Endodermal cell (in vitro differentiated cells): ENCODE measurements at regions not wholly inside any gene's neighbourhood (a gene's known extent, or its start where the extent isn't known, plus 50 kb on each side); places are given as distances from the start of the nearest gene placed in this dataset.

Experiments used
- DNase-seq: peaks from one replicate; pipeline ENCODE4 v3.0.0-alpha.2; 2017
- H3K27ac ChIP-seq: 2 replicates; pipeline ENCODE4 v1.5.1; 2013; ENCODE audit warnings: mild to moderate bottlenecking, low read depth, low read length, moderate library complexity
- H3K27me3 ChIP-seq: 2 replicates; pipeline ENCODE4 v1.6.1; 2013; ENCODE audit warnings: mild to moderate bottlenecking, low read length, moderate library complexity; ENCODE audit not compliant: insufficient read depth, control insufficient read depth, poor library complexity, severe bottlenecking
- H3K36me3 ChIP-seq: 2 replicates; pipeline ENCODE4 v1.7.0; 2013; ENCODE audit warnings: mild to moderate bottlenecking, low read length, moderate library complexity; ENCODE audit not compliant: control insufficient read depth, insufficient read depth
- H3K4me1 ChIP-seq: one replicate; pipeline ENCODE4 v1.7.0; 2013; ENCODE audit warnings: low read length; ENCODE audit not compliant: control insufficient read depth, insufficient read depth
- H3K4me3 ChIP-seq: 2 replicates; pipeline ENCODE4 v1.5.1; 2013; ENCODE audit warnings: mild to moderate bottlenecking, low read length, moderate library complexity
- H3K9ac ChIP-seq: 2 replicates; pipeline ENCODE4 v1.6.1; 2013; ENCODE audit warnings: mild to moderate bottlenecking, low read length, moderate library complexity; ENCODE audit not compliant: poor library complexity, severe bottlenecking; ENCODE audit errors: extremely low read depth
- H3K9me3 ChIP-seq: 2 replicates; pipeline ENCODE4 v1.6.1; 2013; ENCODE audit warnings: mild to moderate bottlenecking, low read length, moderate library complexity; ENCODE audit not compliant: control insufficient read depth
- H3K27ac Mint-ChIP-seq: 2 replicates; pipeline ENCODE4 v1.8.0; 2020; ENCODE audit warnings: mixed read lengths
- H3K27me3 Mint-ChIP-seq: 2 replicates; pipeline ENCODE4 v1.8.0; 2021; ENCODE audit warnings: mild to moderate bottlenecking, mixed read lengths; ENCODE audit not compliant: insufficient read depth
- H3K36me3 Mint-ChIP-seq: 2 replicates; pipeline ENCODE4 v1.8.0; 2020; ENCODE audit warnings: low read depth, mixed read lengths
- H3K4me1 Mint-ChIP-seq: 2 replicates; pipeline ENCODE4 v1.8.0; 2020; ENCODE audit warnings: mixed read lengths
- H3K4me3 Mint-ChIP-seq: 2 replicates; pipeline ENCODE4 v1.8.0; 2020; ENCODE audit warnings: mild to moderate bottlenecking, moderate library complexity, mixed read lengths
- H3K9me3 Mint-ChIP-seq: 2 replicates; pipeline ENCODE4 v1.8.0; 2020; ENCODE audit warnings: mild to moderate bottlenecking, mixed read lengths
- WGBS, 2 experiments: methylation state at CpG; one replicate each; pipeline versions ENCODE4 v1.1.5 to v1.1.7; 2013; ENCODE audit warnings: missing lambda C conversion rate in 2 of 2, mixed read lengths in 1 of 2; ENCODE audit not compliant: insufficient coverage in 1 of 2, insufficient read length in 1 of 2; 5-methylcytosine and 5-hydroxymethylcytosine counted together
- TF ChIP-seq, protein P1 (sequence below): fragments of 200-600 bp; sonication (generic); conservative IDR thresholded peaks from 2 replicates; pipeline ENCODE4 v1.5.0; 2021; ENCODE audit warnings: antibody characterized with exemption, mild to moderate bottlenecking

DNA sequence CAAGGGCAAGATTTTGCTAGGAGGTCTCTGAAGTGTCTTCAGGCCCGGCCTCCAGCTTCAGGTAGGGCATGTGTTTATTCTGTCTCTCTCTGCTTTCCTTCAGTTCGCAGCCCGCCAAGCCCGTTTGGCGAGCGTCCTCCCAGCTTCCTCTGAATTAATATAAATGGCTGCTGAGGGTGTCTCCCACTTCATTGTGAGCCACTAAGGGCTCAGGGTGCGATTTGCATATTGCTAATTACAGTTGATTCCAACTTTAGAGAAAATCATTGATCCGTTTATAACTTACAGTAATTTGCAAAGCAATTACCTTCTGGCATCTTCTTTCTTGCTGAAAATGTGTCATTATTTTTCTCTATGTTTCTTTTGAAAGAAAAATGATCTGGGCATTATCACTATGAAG is 128.3 kb upstream of the SORCS3 start:
- Histone ChIP-seq H3K27ac (no peak overlapping the region), H3K36me3 (no peaks in the 10 kb centered on the region), H3K9ac (no peak overlapping the region), H3K4me1 (peaks cover 4% of the 10 kb centered on the region), H3K4me3 (no peak overlapping the region), H3K27me3 (no peaks in the 10 kb centered on the region), H3K9me3 (no peaks in the 10 kb centered on the region)
- no peak overlapping the region for H3K27ac Mint-ChIP-seq
- no peak for DNase-seq
- no peaks in the 10 kb centered on the region for H3K36me3 Mint-ChIP-seq
- TF ChIP-seq, protein P1, sequence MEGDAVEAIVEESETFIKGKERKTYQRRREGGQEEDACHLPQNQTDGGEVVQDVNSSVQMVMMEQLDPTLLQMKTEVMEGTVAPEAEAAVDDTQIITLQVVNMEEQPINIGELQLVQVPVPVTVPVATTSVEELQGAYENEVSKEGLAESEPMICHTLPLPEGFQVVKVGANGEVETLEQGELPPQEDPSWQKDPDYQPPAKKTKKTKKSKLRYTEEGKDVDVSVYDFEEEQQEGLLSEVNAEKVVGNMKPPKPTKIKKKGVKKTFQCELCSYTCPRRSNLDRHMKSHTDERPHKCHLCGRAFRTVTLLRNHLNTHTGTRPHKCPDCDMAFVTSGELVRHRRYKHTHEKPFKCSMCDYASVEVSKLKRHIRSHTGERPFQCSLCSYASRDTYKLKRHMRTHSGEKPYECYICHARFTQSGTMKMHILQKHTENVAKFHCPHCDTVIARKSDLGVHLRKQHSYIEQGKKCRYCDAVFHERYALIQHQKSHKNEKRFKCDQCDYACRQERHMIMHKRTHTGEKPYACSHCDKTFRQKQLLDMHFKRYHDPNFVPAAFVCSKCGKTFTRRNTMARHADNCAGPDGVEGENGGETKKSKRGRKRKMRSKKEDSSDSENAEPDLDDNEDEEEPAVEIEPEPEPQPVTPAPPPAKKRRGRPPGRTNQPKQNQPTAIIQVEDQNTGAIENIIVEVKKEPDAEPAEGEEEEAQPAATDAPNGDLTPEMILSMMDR: no peak
- H3K4me3 Mint-ChIP-seq: no peak overlapping the region
- H3K9me3 Mint-ChIP-seq: no peaks in the 10 kb centered on the region
- 85 to 88% methylated on average over 7 to 8 of the region's 8 CpGs for WGBS, 2 experiments
- H3K27me3 Mint-ChIP-seq: no peaks in the 10 kb centered on the region
- H3K4me1 Mint-ChIP-seq: peaks cover 16% of the 10 kb centered on the region

DNA sequence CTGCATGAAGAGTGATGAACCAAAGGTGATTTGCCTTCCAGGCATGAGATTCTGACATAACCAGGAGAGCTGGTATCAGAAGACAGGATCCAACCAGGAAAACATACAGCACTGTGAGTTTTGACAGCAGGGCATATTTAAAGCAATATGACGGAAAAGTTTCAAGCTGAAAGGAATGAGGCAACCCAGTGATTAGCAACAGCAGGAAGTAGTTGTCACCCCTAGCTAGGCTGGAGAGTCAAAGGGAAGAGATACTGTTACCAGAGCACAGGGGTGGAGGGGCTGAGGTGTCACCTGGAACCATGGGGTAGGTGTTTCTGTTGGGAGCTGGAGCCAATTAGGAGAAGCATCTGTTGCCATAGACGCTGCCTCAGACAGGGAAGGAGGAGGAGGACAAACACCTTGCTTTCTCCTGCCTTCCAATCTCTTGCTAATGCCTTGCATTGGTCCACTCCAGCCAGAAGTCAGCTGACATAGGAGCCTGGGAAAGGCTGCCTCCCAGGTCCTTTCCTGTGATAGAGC is 125.4 kb upstream of the SORCS3 start:
- WGBS, 2 experiments: 0 to 39% methylated on average over 1 to 2 of the region's 2 CpGs
- H3K27ac ChIP-seq: no peak overlapping the region
- no peaks in the 10 kb centered on the region for H3K27me3 ChIP-seq
- Mint-ChIP-seq H3K9me3 (no peaks in the 10 kb centered on the region), H3K36me3 (no peaks in the 10 kb centered on the region), H3K4me1 (peaks cover 16% of the 10 kb centered on the region), H3K4me3 (no peak overlapping the region), H3K27ac (no peak overlapping the region), H3K27me3 (peaks cover 2% of the 10 kb centered on the region)
- peak; percentile 90 for DNase-seq
- no peak overlapping the region for H3K9ac ChIP-seq
- TF ChIP-seq, protein P1: no peak
- H3K4me1 ChIP-seq: peaks cover 4% of the 10 kb centered on the region
- no peak overlapping the region for H3K4me3 ChIP-seq
- no peaks in the 10 kb centered on the region for H3K9me3 ChIP-seq
- no peaks in the 10 kb centered on the region for H3K36me3 ChIP-seq

DNA sequence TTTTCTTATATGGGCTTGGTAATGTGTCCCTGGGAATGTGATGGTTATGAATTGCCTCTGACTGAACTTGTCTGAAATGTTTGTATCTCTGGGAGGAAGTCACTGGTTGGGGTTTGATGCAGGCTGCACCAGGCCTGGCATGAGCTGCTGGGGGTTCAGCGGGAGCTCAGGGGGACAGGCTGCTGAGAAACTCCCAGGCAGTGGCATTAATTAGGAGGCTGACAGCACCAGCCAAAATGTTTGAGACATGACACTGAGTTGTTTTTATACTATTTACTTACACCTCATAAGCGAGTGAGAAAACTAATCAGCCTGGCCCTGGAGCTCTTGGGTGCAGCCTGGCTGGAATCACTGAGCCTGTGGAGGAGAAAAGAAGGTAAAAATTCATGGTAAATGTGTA is 124.1 kb upstream of the SORCS3 start:
- 97 to 100% methylated on average over 1 of the region's 2 CpGs for WGBS, 2 experiments
- peaks cover 16% of the 10 kb centered on the region for H3K4me1 Mint-ChIP-seq
- Histone ChIP-seq H3K4me1 (peaks cover 4% of the 10 kb centered on the region), H3K4me3 (no peak overlapping the region), H3K27ac (no peak overlapping the region), H3K36me3 (no peaks in the 10 kb centered on the region), H3K9ac (no peak overlapping the region), H3K9me3 (no peaks in the 10 kb centered on the region), H3K27me3 (no peaks in the 10 kb centered on the region)
- H3K27me3 Mint-ChIP-seq: peaks cover 7% of the 10 kb centered on the region
- H3K36me3 Mint-ChIP-seq: no peaks in the 10 kb centered on the region
- TF ChIP-seq, protein P1: no peak
- no peaks in the 10 kb centered on the region for H3K9me3 Mint-ChIP-seq
- no peak overlapping the region for H3K4me3 Mint-ChIP-seq
- H3K27ac Mint-ChIP-seq: no peak overlapping the region
- no peak for DNase-seq
